OCI-LY3 (cell line): ENCODE measurements at regions not wholly inside any gene's neighbourhood (a gene's known extent, or its start where the extent isn't known, plus 50 kb on each side); places are given as distances from the start of the nearest gene placed in this dataset.

Experiments used
- CTCF ChIP-seq: fragments of 200-600, 300-600 bp; sonication (generic); IDR thresholded peaks from 2 replicates; pipeline ENCODE4 v1.5.1; 2014; ENCODE audit warnings: antibody characterized with exemption, low read length, low read depth
- EZH2phosphoT487 ChIP-seq: fragments of 200-600 bp; shearing (Covaris generic); IDR thresholded peaks from 2 replicates; pipeline ENCODE4 v1.6.1; 2018; ENCODE audit warnings: antibody characterized with exemption, mixed run types, low read depth

GRCh38 chr16:52963855-52964242, 88.8 kb downstream of the CHD9NB start:
- TF ChIP-seq CTCF (no peak), EZH2phosphoT487 (no peak)
